ENCODE measurements at regions not wholly inside any gene's neighbourhood (a gene's known extent, or its start where the extent isn't known, plus 50 kb on each side); places are given as distances from the start of the nearest gene placed in this dataset.

GRCh38 chr10:36479073-36479472, 646.3 kb upstream of the ANKRD30A start:
- no peak overlapping the region for H2AFZ ChIP-seq (ENCODE audit: low read length)
- no peaks in the 10 kb centered on the region for H3K79me2 ChIP-seq (ENCODE audit: insufficient read depth, low read length)
- no peak for TF ChIP-seq EZH2phosphoT487 (IDR thresholded peaks at IDR 0.05; ENCODE audit: borderline replicate concordance)
- TF ChIP-seq, protein P1, sequence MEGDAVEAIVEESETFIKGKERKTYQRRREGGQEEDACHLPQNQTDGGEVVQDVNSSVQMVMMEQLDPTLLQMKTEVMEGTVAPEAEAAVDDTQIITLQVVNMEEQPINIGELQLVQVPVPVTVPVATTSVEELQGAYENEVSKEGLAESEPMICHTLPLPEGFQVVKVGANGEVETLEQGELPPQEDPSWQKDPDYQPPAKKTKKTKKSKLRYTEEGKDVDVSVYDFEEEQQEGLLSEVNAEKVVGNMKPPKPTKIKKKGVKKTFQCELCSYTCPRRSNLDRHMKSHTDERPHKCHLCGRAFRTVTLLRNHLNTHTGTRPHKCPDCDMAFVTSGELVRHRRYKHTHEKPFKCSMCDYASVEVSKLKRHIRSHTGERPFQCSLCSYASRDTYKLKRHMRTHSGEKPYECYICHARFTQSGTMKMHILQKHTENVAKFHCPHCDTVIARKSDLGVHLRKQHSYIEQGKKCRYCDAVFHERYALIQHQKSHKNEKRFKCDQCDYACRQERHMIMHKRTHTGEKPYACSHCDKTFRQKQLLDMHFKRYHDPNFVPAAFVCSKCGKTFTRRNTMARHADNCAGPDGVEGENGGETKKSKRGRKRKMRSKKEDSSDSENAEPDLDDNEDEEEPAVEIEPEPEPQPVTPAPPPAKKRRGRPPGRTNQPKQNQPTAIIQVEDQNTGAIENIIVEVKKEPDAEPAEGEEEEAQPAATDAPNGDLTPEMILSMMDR (conservative IDR thresholded peaks at IDR 0.05; ENCODE audit: low read length), result no peak
- no peaks in the 10 kb centered on the region for H3K4me1 ChIP-seq (ENCODE audit: insufficient read depth, low read length, poor library complexity, severe bottlenecking)
- H3K9ac ChIP-seq (ENCODE audit: low read depth, low read length, poor library complexity, severe bottlenecking), result no peak overlapping the region
- H3K27me3 ChIP-seq (ENCODE audit: insufficient read depth, low read length, poor library complexity, severe bottlenecking), result no peaks in the 10 kb centered on the region
- H3K9me2 ChIP-seq (replicated peaks; ENCODE audit: low read depth, low read length), result no peaks in the 10 kb centered on the region
- H3K4me3 ChIP-seq (ENCODE audit: low read length, poor library complexity, severe bottlenecking), result no peak overlapping the region
- H3K9me3 ChIP-seq (ENCODE audit: insufficient read depth, low read depth, low read length), result no peaks in the 10 kb centered on the region
- H4K20me1 ChIP-seq (ENCODE audit: insufficient read depth, low read length, poor library complexity, severe bottlenecking), result no peaks in the 10 kb centered on the region
- no peaks in the 10 kb centered on the region for H3F3A ChIP-seq (ENCODE audit: low read depth)
- H3K4me2 ChIP-seq (ENCODE audit: low read depth, low read length, poor library complexity, severe bottlenecking), result no peak overlapping the region
- H3K36me3 ChIP-seq (ENCODE audit: insufficient read depth, low read length), result no peaks in the 10 kb centered on the region

GRCh38 chr10:36476399-36476798, 649.0 kb upstream of the ANKRD30A start:
- Histone ChIP-seq H3K27me3 (ENCODE audit: insufficient read depth, low read length, poor library complexity, severe bottlenecking) (no peaks in the 10 kb centered on the region), H3K4me1 (ENCODE audit: insufficient read depth, low read length, poor library complexity, severe bottlenecking) (no peaks in the 10 kb centered on the region), H3K4me2 (ENCODE audit: low read depth, low read length, poor library complexity, severe bottlenecking) (no peak overlapping the region), H3K9ac (ENCODE audit: low read depth, low read length, poor library complexity, severe bottlenecking) (no peak overlapping the region), H3F3A (ENCODE audit: low read depth) (no peaks in the 10 kb centered on the region), H3K9me3 (ENCODE audit: insufficient read depth, low read depth, low read length) (no peaks in the 10 kb centered on the region), H4K20me1 (ENCODE audit: insufficient read depth, low read length, poor library complexity, severe bottlenecking) (no peaks in the 10 kb centered on the region), H3K79me2 (ENCODE audit: insufficient read depth, low read length) (no peaks in the 10 kb centered on the region), H2AFZ (ENCODE audit: low read length) (no peak overlapping the region), H3K4me3 (ENCODE audit: low read length, poor library complexity, severe bottlenecking) (no peak overlapping the region), H3K9me2 (replicated peaks; ENCODE audit: low read depth, low read length) (no peaks in the 10 kb centered on the region), H3K36me3 (ENCODE audit: insufficient read depth, low read length) (no peaks in the 10 kb centered on the region)
- TF ChIP-seq, protein P1 (conservative IDR thresholded peaks at IDR 0.05; ENCODE audit: low read length), result no peak
- no peak for TF ChIP-seq EZH2phosphoT487 (IDR thresholded peaks at IDR 0.05; ENCODE audit: borderline replicate concordance)

GRCh38 chr10:36475746-36476145, 649.7 kb upstream of the ANKRD30A start:
- H3K27me3 ChIP-seq (ENCODE audit: insufficient read depth, low read length, poor library complexity, severe bottlenecking), result no peaks in the 10 kb centered on the region
- H4K20me1 ChIP-seq (ENCODE audit: insufficient read depth, low read length, poor library complexity, severe bottlenecking), result no peaks in the 10 kb centered on the region
- no peak overlapping the region for H2AFZ ChIP-seq (ENCODE audit: low read length)
- H3K4me1 ChIP-seq (ENCODE audit: insufficient read depth, low read length, poor library complexity, severe bottlenecking), result no peaks in the 10 kb centered on the region
- H3K9ac ChIP-seq (ENCODE audit: low read depth, low read length, poor library complexity, severe bottlenecking), result no peak overlapping the region
- H3K79me2 ChIP-seq (ENCODE audit: insufficient read depth, low read length), result no peaks in the 10 kb centered on the region
- no peaks in the 10 kb centered on the region for H3K36me3 ChIP-seq (ENCODE audit: insufficient read depth, low read length)
- no peak overlapping the region for H3K4me2 ChIP-seq (ENCODE audit: low read depth, low read length, poor library complexity, severe bottlenecking)
- TF ChIP-seq, protein P1 (conservative IDR thresholded peaks at IDR 0.05; ENCODE audit: low read length), result no peak
- no peak for TF ChIP-seq EZH2phosphoT487 (IDR thresholded peaks at IDR 0.05; ENCODE audit: borderline replicate concordance)
- H3K9me2 ChIP-seq (replicated peaks; ENCODE audit: low read depth, low read length), result no peaks in the 10 kb centered on the region
- H3K4me3 ChIP-seq (ENCODE audit: low read length, poor library complexity, severe bottlenecking), result no peak overlapping the region
- no peaks in the 10 kb centered on the region for H3K9me3 ChIP-seq (ENCODE audit: insufficient read depth, low read depth, low read length)
- H3F3A ChIP-seq (ENCODE audit: low read depth), result no peaks in the 10 kb centered on the region

Data from Loucy (cell line).